NCI-H82 (cell line): ENCODE measurements at regions not wholly inside any gene's neighbourhood (a gene's known extent, or its start where the extent isn't known, plus 50 kb on each side); places are given as distances from the start of the nearest gene placed in this dataset.

Experiments
- DNase-seq: peaks from one replicate; lab custom pipeline; 2025; lab: John Stamatoyannopoulos, UW

DNA sequence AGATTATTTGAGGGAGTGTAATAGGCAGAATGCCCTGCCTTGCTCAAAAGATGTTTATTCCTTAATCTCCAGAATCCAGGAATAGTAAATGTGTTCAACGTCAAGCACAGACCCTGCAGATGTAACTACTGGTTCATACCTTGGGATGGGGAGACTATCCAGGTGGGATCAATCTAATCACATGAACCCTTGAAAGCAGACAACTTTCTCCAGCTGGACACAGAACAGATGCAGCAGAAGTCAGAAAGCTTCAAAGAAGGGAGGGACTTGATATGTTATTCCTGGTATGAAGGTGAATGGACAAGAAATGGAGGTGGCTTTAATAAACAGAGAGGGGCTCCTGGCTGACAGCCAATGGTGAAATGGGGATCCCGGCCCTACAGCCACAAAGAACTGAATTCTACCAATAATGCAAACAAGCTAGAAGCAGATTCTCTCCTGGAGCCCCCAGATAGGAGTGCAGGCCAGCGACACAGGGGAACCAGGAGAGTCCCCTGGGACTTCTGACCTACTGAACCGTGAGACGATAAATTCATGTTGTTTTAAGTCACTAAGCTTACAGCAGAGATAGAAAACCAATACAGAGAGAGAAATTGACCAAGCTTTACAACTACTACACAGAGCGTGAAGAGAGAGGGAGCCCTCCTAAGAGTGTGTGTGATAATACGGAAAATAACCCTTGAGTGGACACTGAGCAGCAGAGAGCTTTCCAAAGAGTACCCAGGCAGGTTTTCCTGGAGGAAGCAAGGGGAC is 133.5 kb upstream of the TMEM132C start:
- DNase-seq: no peak

DNA sequence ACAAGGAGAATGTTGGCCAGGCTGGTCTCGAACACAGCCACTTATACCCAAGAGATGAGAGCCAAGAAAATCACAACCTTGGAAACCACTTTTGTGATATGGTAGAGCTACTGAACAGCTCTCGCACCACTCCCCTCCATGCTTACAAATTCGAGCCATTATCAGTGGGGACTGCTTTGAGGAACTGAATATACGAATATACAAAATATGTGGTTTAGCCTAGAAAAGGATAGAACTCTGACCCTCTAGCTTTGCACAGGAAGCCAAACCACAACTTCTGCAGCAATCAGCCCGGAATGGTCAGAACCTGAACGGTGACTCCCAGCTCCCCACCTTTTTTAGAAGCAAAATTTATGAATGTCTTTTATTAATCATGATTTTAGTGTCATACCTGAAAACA is 129.8 kb upstream of the TMEM132C start:
- no peak for DNase-seq

DNA sequence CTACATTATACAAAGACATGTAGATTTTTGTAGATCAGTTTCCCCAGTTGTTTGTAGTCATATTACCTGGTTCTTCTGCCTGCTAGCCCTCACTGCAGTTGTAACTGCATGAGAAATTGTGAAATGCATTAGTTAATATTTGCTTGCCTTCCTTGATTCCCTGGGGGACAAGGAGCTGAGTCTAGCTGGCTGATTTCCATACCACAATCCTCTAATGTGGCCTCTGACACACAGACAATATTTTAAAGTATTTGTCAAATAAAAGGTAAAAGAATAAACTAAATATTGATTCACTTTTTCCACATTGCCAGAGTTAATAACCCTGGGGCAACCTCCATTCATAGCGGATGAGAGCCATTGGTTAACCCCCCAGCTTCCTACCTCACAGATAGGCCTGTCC is 128.8 kb upstream of the TMEM132C start:
- no peak for DNase-seq

DNA sequence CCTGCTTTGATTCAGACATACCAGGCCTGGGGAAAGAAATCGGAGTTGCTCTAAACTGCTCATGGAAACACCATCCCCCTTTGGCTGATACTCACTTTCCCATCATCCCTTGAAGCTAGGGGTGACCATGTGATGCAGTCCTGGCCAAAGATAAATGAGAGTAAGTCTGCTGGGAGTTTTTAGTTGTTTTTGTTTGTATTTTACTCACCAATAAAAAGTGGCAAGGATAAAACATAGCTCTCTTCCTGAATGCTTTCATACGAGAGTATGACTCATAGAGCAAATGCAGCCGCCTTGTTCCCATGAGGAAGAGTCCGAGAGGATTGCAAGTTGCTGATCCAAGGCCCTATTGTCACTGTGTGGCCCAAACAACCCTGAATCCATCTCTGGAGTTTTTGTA is 126.4 kb upstream of the TMEM132C start:
- DNase-seq: no peak

DNA sequence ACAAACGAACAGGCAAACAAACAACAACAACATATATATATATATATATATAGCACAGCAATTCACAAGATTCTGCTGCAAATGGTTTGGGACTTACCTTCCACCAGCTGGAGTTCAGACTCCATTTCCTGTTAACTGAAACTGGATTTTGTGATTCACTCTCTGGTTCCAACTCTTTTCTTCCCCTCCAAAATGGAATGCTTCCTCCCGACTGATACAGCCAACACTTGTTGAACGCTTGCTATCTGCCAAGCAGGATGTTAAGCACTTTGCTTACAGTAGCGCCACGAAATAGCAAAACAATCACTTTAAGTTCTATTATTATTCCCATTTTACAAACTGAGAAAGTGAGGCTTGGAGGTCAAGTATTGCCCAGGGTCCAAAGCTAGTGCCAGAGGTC is 116.0 kb upstream of the TMEM132C start:
- no peak for DNase-seq

DNA sequence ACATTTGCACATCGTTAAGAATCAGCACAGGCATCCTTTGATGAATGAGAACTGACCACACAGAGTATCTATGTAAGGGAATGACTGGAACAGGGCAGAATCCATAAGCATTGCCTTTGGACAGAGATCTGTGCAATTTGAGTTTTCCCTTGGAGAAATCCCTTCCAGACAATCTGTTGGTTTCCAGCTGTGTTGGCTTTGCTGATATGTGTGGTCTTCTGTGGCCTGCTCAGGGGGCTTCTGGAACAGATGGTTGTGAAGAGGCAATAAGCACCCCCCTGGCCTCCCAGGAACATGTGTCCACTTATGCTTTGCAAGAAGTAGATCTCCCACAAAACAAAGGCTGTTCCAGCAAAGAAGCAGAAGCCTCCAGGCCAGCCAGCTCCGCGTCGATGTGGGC is 111.4 kb upstream of the TMEM132C start:
- no peak for DNase-seq

DNA sequence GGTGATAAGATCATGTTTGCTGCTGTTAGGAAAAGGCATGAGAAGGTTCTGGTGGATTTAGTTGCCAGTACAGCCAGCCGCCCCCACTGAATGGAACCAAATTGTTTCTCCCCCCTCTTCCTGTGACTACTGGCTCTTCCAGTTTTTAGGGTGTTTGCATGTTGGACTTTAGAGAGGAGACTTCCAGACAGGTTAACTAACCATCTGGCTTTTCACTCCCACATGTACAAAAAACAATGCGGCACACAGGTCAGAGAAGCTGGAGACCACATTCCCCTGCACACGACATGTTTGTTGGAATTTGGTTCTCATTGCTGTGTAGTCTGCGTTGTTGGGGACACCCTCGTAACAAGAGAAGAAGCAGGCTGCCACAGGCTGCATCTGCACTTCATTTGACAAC is 103.9 kb upstream of the TMEM132C start:
- DNase-seq: no peak

DNA sequence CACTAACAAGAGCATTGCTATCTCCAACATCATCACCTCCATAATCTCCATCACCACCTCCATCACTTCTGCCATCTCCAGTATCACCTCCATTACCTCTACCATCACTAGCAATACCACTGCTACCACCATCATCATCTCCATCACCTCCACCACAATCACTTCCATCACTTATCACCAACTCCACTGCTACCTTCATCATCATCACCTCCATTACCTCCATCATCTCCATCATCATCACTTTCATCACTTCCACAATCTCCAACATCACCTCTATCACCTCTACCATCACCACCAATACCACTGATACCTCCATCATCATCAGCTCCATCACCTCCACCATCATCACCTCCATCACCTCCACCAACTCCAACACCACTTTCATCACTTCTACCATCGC is 102.4 kb upstream of the TMEM132C start:
- DNase-seq: no peak

DNA sequence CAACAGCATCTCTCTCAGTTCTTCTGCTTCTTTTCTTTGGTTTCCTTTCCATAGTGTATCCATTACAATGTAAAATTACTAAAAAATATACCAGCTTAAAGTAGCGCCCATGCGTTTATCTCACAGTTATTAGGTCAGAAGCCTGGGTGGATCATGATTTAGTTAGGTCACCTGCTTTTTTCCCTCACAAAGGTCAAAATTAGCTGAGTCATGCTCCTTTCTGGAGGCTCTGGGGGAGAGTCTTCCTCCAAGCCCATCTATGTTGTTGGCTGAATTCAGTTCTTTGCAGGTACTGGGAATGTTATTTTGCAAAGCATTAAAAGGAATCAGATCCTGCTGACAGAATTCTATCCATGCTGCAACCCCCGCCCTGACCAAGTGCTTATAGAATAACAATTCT is 101.6 kb upstream of the TMEM132C start:
- DNase-seq: no peak

DNA sequence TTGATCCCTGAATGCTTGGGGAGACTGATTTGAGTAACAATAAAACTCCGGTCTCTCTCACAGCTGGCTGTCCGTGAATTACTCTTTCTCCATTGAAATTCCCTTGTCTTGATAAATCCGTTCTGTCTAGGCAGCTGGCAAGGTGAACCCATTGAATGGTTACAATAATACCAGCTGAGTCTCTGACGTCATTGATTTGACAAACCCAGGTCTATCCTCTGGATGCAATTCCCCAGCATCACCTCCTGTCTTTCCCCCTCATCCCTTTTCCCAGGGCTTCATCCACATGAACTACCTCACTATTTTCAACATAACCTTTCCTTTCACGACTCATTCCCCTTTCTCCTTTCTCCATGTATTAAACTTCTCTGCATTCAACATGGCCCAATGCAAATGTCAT is 98.7 kb upstream of the TMEM132C start:
- DNase-seq: no peak

DNA sequence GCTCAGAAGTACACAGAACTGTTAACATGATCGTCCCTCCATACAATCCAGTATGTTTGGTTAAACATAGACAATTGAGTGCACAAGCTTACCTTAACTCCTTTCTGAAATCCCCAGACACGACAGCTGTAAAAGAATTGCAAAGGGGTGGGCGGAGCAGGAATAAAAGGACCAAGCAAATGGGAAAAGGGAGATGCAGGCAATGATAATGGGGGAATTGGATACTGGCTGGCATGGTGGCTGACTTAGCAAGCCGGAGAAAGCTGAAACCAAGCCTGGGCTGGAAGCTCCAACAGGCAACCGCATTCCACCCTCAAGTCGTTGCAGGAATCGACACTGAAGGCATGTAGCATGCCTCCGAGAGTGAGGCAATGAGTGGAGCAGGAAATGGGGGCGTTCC is 96.8 kb upstream of the TMEM132C start:
- no peak for DNase-seq

DNA sequence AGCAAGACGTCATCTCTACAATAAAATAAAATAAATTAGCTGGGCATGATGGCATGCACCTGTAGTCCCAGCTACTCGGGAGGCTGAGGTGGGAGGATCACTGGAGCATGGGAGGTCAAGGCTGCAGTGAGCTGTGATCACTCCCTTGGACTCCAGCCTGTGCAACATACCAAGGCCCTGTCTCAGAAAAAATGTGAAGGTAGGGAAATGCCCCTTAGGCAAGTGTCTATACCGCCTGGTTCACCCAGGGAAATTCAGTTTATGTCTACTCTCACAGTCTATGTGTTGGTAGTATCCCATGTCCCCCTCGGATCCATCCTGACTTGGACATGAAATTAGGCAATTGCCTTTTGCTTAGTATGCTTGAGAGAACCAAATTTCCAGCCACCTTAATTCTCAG is 88.4 kb upstream of the TMEM132C start:
- no peak for DNase-seq

DNA sequence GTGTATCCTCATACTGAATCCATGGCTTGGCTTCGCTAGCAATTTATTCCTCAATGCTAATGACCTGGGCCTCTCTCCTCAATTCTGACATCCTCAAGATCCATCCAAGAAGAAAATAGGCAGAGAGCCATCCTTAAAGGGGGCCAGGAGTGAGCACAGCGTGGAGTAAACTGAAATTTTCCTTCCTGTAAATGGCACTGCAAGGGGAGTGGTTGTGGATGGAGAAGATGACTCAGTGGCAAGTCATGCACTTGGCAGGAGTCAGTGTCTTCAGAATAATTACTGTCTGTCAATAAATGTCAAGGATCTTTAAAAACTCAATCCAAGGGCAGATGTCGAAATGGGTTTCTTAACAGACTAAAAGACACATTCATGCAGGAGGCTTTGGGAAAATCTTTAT is 88.0 kb upstream of the TMEM132C start:
- DNase-seq: no peak

DNA sequence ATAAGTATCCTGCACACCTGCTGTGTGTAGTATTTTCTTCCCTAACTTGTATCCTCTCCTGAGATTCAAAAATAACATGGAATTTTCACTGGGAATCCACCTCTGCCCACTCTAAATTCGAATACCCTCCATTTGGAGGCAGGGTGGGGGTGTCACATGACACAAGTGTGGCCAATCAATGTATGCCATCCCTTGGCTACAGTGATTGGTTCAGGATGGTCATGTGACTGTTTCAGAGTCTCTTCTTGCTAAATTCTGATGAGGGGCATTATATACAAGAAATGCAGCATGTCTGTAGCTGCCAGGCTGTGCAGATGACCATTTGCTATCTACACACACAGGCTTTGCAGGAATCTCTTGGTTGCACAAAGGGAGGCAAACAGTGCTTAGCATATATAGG is 86.8 kb upstream of the TMEM132C start:
- DNase-seq: peak; percentile 4

DNA sequence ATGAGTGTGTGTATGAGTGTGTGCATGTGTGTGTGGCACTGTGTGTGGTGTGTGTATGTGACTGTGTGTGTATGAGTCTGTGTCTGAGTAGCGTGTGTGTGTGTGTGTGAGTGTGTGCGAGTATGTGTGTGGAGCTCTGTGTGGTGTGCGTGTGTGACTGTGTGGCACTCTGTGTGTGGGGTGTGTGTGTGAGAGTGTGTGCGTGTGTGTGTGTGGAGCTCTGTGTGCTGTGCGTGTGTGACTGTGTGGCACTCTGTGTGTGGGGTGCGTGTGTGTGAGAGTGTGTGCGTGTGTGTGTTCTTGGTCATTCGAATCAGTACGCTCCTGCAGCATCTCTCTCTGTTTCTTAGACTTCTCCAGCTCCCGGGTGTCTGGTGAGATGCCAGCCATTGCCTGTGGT is 76.9 kb upstream of the TMEM132C start:
- DNase-seq: no peak

DNA sequence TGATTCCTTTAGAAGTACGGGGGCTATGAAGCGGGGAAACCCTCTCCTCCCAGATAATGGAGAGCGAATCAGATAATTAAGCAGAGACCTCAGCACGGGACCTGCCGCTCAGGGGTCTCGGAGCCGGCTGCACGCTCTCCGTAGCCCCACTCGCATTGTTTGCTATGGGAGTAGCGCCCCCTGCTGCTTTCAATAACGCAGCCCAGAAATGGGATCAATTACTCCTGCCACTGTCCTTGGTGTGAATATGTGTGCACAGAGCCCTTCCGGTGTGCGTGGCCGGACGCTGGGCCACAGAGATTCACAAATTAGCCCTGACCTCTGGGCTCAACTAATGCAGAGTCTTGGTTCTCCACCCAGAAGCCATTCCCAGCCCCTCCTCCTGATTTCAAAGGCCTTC is 76.4 kb upstream of the TMEM132C start:
- DNase-seq: peak; percentile 58

DNA sequence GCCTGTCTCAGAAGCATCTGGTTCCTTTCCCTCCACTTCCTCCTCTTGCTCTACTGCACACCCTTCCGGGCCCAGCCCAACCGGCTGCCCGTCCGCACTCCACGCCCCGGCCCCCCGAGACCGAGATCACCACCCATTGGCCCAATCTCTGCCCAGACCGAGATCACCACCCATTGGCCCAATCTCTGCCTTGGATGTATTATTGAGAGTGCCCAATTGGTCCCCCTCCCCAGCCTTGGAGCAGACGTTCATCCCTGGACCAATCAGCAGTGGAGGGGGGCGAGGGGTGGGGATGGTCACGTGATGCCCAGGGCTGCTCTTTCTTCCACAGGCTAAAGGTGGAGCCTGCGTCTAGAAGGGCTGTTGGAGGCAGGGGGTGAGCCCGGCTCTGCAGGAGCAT is 75.6 kb upstream of the TMEM132C start:
- DNase-seq: no peak

DNA sequence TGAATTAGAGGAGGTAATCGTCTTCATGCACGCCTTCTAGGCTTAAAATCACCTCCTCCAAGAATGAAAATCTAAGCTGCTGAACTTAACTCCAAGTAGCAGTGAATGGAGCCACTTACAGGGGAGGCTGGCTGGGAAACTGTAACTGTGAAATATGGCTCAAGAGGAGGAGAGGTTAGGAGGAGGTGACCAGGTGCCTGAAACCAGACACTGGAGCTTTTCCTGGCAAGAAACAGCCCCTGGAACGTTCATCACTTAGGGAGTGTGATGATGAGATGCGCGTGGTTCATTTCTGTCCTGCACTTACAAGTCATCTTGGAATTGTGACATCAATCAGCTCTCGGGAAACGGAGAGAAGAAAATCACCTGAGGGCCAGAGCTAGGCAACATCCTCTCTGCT is 62.3 kb upstream of the TMEM132C start:
- no peak for DNase-seq

DNA sequence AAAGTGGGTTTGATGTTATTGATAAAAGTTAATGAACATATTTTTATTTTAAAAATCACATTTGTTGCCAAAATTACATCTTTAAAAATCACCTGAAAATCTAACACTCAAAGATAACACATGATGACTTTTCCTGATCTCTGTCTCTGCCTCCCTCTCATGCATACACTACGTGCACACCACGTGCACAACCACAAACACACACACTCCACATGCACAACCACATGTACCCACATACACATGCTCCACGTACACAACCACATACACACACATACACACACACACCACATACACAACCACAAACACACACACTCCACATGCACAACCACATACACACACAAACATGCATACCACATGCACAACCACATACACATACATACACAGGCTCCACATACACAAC is 61.8 kb upstream of the TMEM132C start:
- DNase-seq: no peak

DNA sequence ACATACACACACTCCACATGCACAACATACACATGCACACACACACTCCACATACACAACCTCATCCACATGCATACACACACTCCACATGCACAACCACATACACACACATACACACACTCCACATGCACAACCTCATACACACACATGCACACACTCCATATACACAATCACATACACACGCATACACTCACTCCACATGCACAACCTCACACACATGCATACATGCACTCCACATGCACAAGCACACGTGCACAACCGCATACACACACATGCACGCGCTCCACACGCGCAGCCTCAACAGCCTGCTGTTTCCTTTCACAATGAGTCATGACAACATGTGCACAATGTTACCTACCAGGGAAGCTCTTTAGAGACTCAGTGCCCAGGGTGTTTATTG is 61.2 kb upstream of the TMEM132C start:
- no peak for DNase-seq
